ENCODE measurements at regions not wholly inside any gene's neighbourhood (a gene's known extent, or its start where the extent isn't known, plus 50 kb on each side); places are given as distances from the start of the nearest gene placed in this dataset.

DNA sequence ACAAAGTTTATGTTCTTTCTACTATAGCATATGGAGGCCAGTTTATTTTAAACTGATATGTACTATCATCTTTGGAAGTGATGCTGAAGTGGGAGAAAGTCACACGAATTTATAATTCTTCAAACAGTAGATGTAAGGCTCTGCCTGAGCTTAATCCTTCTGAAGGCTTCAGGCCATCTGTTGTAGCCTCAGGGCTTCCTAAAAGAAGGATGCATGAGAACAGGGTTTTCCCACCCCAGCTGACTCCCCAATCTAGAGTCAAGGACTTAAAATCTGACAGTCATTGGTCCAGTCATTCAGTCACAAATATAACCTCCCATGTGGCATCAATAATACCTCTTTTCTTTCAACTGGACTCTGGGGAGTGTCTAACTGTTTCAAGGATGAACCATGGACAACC is 330.5 kb downstream of the KCNS3 start:
- TF ChIP-seq, protein P1, sequence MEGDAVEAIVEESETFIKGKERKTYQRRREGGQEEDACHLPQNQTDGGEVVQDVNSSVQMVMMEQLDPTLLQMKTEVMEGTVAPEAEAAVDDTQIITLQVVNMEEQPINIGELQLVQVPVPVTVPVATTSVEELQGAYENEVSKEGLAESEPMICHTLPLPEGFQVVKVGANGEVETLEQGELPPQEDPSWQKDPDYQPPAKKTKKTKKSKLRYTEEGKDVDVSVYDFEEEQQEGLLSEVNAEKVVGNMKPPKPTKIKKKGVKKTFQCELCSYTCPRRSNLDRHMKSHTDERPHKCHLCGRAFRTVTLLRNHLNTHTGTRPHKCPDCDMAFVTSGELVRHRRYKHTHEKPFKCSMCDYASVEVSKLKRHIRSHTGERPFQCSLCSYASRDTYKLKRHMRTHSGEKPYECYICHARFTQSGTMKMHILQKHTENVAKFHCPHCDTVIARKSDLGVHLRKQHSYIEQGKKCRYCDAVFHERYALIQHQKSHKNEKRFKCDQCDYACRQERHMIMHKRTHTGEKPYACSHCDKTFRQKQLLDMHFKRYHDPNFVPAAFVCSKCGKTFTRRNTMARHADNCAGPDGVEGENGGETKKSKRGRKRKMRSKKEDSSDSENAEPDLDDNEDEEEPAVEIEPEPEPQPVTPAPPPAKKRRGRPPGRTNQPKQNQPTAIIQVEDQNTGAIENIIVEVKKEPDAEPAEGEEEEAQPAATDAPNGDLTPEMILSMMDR (IDR thresholded peaks at IDR 0.05): no peak
- TF ChIP-seq POLR2A (IDR thresholded peaks at IDR 0.05): no peak
